SK-N-SH (cell line): ENCODE measurements at regions not wholly inside any gene's neighbourhood (a gene's known extent, or its start where the extent isn't known, plus 50 kb on each side); places are given as distances from the start of the nearest gene placed in this dataset.

Experiments
- CTCF ChIA-PET: fragments of 300-600, 350-600 bp; formaldehyde crosslinking; extraction: SDS; loops from one replicate; lab custom pipeline; 2021; lab: Yijun Ruan, JAX
- POLR2A ChIA-PET: fragments of 350-600 bp; sonication (Branson Sonifier 250); formaldehyde crosslinking; extraction: SDS; loops from one replicate; lab custom pipeline; 2020; ENCODE audit warnings: antibody characterized with exemption, inconsistent platforms; lab: Yijun Ruan, JAX
- DNase-seq: peaks from one replicate; pipeline ENCODE4 v3.0.0; 2012
- H2AFZ ChIP-seq: fragments of 200-600 bp; sonication (generic); 2 replicates; pipeline ENCODE4 v1.8.1; 2016; ENCODE audit warnings: antibody characterized with exemption, mild to moderate bottlenecking, low read depth
- H3F3A ChIP-seq: fragments of 200-600 bp; sonication (generic); replicated peaks from 2 replicates; pipeline ENCODE3; 2016; ENCODE audit warnings: antibody characterized with exemption, mild to moderate bottlenecking; ENCODE audit not compliant: insufficient read depth
- H3K27ac ChIP-seq, 2 experiments: fragments of 200-500 bp in 1 of 2; fragments of 200-600 bp in 1 of 2; sonication (Bioruptor generic) in 1 of 2; sonication (generic), shearing (Covaris generic) in 1 of 2; 2 replicates each; pipeline versions ENCODE4 v1.5.1 to v1.6.1; 2014 to 2016; ENCODE audit warnings: low read depth in 2 of 2, inconsistent platforms in 1 of 2, low read length in 1 of 2, mild to moderate bottlenecking in 1 of 2, mixed read lengths in 1 of 2
- H3K27me3 ChIP-seq: fragments of 200-600 bp; sonication (generic), shearing (Covaris generic); 2 replicates; pipeline ENCODE4 v1.6.1; 2016; ENCODE audit warnings: mixed run types; ENCODE audit not compliant: insufficient read depth
- H3K36me3 ChIP-seq, 2 experiments: fragments of 200-500 bp in 1 of 2; fragments of 200-600 bp in 1 of 2; sonication (Bioruptor generic) in 1 of 2; sonication (generic) in 1 of 2; replicated peaks in 1 of 2; 2 replicates each; pipeline versions ENCODE3 to v1.5.1; 2014 to 2016; ENCODE audit warnings: low read length in 1 of 2, mild to moderate bottlenecking in 1 of 2; ENCODE audit not compliant: insufficient read depth in 2 of 2, control insufficient read depth in 1 of 2
- H3K4me1 ChIP-seq, 2 experiments: fragments of 200-500 bp in 1 of 2; fragments of 200-600 bp in 1 of 2; sonication (Bioruptor generic) in 1 of 2; sonication (generic), shearing (Covaris generic) in 1 of 2; 2 replicates each; pipeline versions ENCODE4 v1.5.1 to v1.6.1; 2014 to 2016; ENCODE audit warnings: low read depth in 1 of 2, low read length in 1 of 2, mixed run types in 1 of 2; ENCODE audit not compliant: insufficient read depth in 2 of 2, control insufficient read depth in 1 of 2
- H3K4me2 ChIP-seq: fragments of 200-600 bp; sonication (generic), shearing (Covaris generic); 2 replicates; pipeline ENCODE4 v1.6.1; 2017; ENCODE audit warnings: mixed run types
- H3K4me3 ChIP-seq, 2 experiments: fragments of 200-500 bp in 1 of 2; fragments of 200-600 bp in 1 of 2; sonication (Bioruptor generic) in 1 of 2; sonication (generic), shearing (Covaris generic) in 1 of 2; 2 replicates each; pipeline versions ENCODE4 v1.5.1 to v1.8.1; 2014 to 2016; ENCODE audit warnings: low read depth in 2 of 2, inconsistent platforms in 1 of 2, low read length in 1 of 2, mild to moderate bottlenecking in 1 of 2, mixed read lengths in 1 of 2, moderate library complexity in 1 of 2
- H3K79me2 ChIP-seq: fragments of 200-600 bp; sonication (generic); 2 replicates; pipeline ENCODE4 v1.8.1; 2017; ENCODE audit warnings: mild to moderate bottlenecking; ENCODE audit not compliant: insufficient read depth
- H3K9ac ChIP-seq: fragments of 200-600 bp; sonication (generic); 2 replicates; pipeline ENCODE4 v1.6.1; 2017; ENCODE audit warnings: mixed run types
- H3K9me2 ChIP-seq: fragments of 200-600 bp; sonication (generic); 2 replicates; pipeline ENCODE4 v1.6.1; 2017; ENCODE audit warnings: mixed run types
- H3K9me3 ChIP-seq: fragments of 200-600 bp; sonication (generic); 2 replicates; pipeline ENCODE4 v1.6.1; 2017; ENCODE audit warnings: mixed run types, mild to moderate bottlenecking, moderate library complexity
- H4K20me1 ChIP-seq: fragments of 200-600 bp; sonication (generic); 2 replicates; pipeline ENCODE4 v1.6.1; 2017; ENCODE audit warnings: mild to moderate bottlenecking, mixed run types; ENCODE audit not compliant: insufficient read depth
- CTCF ChIP-seq: fragments of 200-600 bp; sonication (generic); IDR thresholded peaks from 2 replicates; pipeline ENCODE4 v1.6.1; 2017; ENCODE audit warnings: antibody characterized with exemption, mild to moderate bottlenecking, moderate library complexity
- FOXJ3 ChIP-seq: sonication (generic); formaldehyde crosslinking; IDR thresholded peaks from 2 replicates; pipeline ENCODE4 v1.5.1; 2020; ENCODE audit warnings: mild to moderate bottlenecking, missing genetic modification reagents
- MEF2A ChIP-seq: IDR thresholded peaks from 2 replicates; pipeline ENCODE4 v1.4.0; 2012; ENCODE audit warnings: low read depth, borderline replicate concordance
- MXI1 ChIP-seq: IDR thresholded peaks from 2 replicates; pipeline ENCODE4 v1.6.1; 2012; ENCODE audit warnings: mild to moderate bottlenecking, low read depth, low read length, improper control_type of control experiment
- PBX3 ChIP-seq: IDR thresholded peaks from 2 replicates; pipeline ENCODE4; 2012
- POLR2AphosphoS5 ChIP-seq: IDR thresholded peaks from 2 replicates; pipeline ENCODE4 v1.6.1; 2012; ENCODE audit warnings: low read depth, low read length
- REST ChIP-seq: IDR thresholded peaks from 2 replicates; pipeline ENCODE4 v1.6.1; 2012; ENCODE audit warnings: mild to moderate bottlenecking, low read depth, low read length, moderate library complexity
- RXRA ChIP-seq: IDR thresholded peaks from 2 replicates; pipeline ENCODE4 v1.4.0; 2012; ENCODE audit warnings: low read depth, mild to moderate bottlenecking, borderline replicate concordance
- SIN3A ChIP-seq: IDR thresholded peaks from 2 replicates; pipeline ENCODE4 v1.6.1; 2012; ENCODE audit warnings: low read depth, mild to moderate bottlenecking, low read length, moderate library complexity, borderline replicate concordance
- TAF1 ChIP-seq: IDR thresholded peaks from 2 replicates; pipeline ENCODE4 v1.6.1; 2012; ENCODE audit warnings: low read depth, mild to moderate bottlenecking, low read length, moderate library complexity, borderline replicate concordance
- ZBTB33 ChIP-seq: IDR thresholded peaks from 2 replicates; pipeline ENCODE4 v1.4.0; 2012; ENCODE audit warnings: low read depth, borderline replicate concordance
- WGBS: methylation state at CpG from one replicate; pipeline ENCODE4 v1.1.6; 2017; ENCODE audit warnings: low lambda C conversion rate; 5-methylcytosine and 5-hydroxymethylcytosine counted together

- Histone ChIP-seq H2AFZ (no peak overlapping the region), H3K36me3 (no peaks in the 10 kb centered on the region), H3K4me3 (no peak overlapping the region), H3K79me2 (no peaks in the 10 kb centered on the region), H3K9me2 (no peaks in the 10 kb centered on the region), H4K20me1 (no peaks in the 10 kb centered on the region), H3K9me3 (no peaks in the 10 kb centered on the region), H3K4me1 (no peaks in the 10 kb centered on the region), H3K4me2 (no peak overlapping the region), H3F3A (no peaks in the 10 kb centered on the region), H3K27ac (no peak overlapping the region), H3K27me3 (no peaks in the 10 kb centered on the region; the same call in 1 of the 2 replicates), H3K9ac (no peak overlapping the region)
- no peak for DNase-seq
- TF ChIP-seq CTCF (no peak), MEF2A (no peak), TAF1 (no peak), POLR2AphosphoS5 (no peak), RXRA (no peak), ZBTB33 (no peak), PBX3 (no peak), SIN3A (no peak), FOXJ3 (CRISPR knock-in tag) (no peak), REST (no peak), MXI1 (no peak)
- 65% methylated on average over 2 of the region's 2 CpGs for WGBS
- CTCF ChIA-PET, result interaction anchor here (1.1 kb wide), 1 partner anchor 11 kb away, joined by 3 read pairs; no protein-coding TSS in a partner anchor
- POLR2A ChIA-PET, result interaction anchor here (0.6 kb wide), 1 partner anchor 1690 kb away, joined by 3 read pairs; no protein-coding TSS in a partner anchor
These were observed 340.7 kb downstream of the ADGRL2 start for GRCh38 chr1:82141390-82141789.
